Gastrocnemius medialis (tissue), 4 donors: ENCODE measurements at regions not wholly inside any gene's neighbourhood (a gene's known extent, or its start where the extent isn't known, plus 50 kb on each side); places are given as distances from the start of the nearest gene placed in this dataset.

Experiments used
- POLR2A ChIP-seq, 2 donors: fragments of 450-650 bp; IDR thresholded peaks; one replicate each; pipeline ENCODE4 v1.6.1; 2017; ENCODE audit warnings: antibody characterized with exemption in 2 of 2, mild to moderate bottlenecking in 2 of 2, moderate library complexity in 2 of 2
- TF ChIP-seq, protein P1 (sequence below), 5 experiments: fragments of 450-650 bp in 3 of 5; fragments of 200-600 bp in 2 of 5; sonication (generic) in 2 of 5; IDR thresholded peaks in 4 of 5; conservative IDR thresholded peaks in 1 of 5; 1 replicate in 4 of 5; 2 replicates in 1 of 5; pipeline ENCODE4 v1.5.1; 2016 to 2019; ENCODE audit warnings: antibody characterized with exemption in 5 of 5, mild to moderate bottlenecking in 3 of 5, moderate library complexity in 3 of 5

DNA sequence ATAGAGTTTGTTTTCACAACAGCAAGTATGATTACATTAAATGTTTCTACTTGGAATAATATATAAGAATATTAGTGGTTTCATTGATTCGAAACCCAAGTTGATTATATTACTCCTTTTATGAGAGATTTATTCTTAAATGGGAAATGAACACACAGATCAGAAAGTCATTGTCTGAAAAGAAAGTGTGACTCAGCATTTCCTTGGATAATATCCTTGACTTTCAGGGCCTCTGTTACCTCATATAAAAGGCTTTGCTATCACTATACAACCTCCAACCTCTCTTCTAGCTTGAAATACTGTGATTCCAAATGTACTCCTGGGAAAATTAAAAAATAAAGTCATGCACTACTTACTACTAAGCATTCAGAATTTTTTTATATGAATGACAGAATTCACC is 295.3 kb upstream of the LYPLAL1 start:
- TF ChIP-seq, protein P1, sequence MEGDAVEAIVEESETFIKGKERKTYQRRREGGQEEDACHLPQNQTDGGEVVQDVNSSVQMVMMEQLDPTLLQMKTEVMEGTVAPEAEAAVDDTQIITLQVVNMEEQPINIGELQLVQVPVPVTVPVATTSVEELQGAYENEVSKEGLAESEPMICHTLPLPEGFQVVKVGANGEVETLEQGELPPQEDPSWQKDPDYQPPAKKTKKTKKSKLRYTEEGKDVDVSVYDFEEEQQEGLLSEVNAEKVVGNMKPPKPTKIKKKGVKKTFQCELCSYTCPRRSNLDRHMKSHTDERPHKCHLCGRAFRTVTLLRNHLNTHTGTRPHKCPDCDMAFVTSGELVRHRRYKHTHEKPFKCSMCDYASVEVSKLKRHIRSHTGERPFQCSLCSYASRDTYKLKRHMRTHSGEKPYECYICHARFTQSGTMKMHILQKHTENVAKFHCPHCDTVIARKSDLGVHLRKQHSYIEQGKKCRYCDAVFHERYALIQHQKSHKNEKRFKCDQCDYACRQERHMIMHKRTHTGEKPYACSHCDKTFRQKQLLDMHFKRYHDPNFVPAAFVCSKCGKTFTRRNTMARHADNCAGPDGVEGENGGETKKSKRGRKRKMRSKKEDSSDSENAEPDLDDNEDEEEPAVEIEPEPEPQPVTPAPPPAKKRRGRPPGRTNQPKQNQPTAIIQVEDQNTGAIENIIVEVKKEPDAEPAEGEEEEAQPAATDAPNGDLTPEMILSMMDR (IDR thresholded peaks at IDR 0.05 in 4 of 5, conservative IDR thresholded peaks at IDR 0.05 in 1 of 5), result no peak
- no peak for TF ChIP-seq POLR2A (IDR thresholded peaks at IDR 0.05)
